Left hindlimb (tissue), 1 donor: ENCODE measurements at regions not wholly inside any gene's neighbourhood (a gene's known extent, or its start where the extent isn't known, plus 50 kb on each side); places are given as distances from the start of the nearest gene placed in this dataset.

Experiments used
- DNase-seq: peaks from one replicate; pipeline ENCODE4 v3.0.0-alpha.2; 2018

- no peak for DNase-seq
Measured at GRCh38 chr1:168782559-168783116, 53.6 kb upstream of the DPT start.

- no peak for DNase-seq
Measured at GRCh38 chr1:168783458-168784210, 54.6 kb upstream of the DPT start.

- no peak for DNase-seq
Measured at GRCh38 chr1:168786476-168787330, 57.7 kb upstream of the DPT start.

GRCh38 chr1:168788258-168788657, 59.3 kb upstream of the DPT start:
- DNase-seq: no peak

GRCh38 chr1:168789501-168789900, 60.5 kb upstream of the DPT start:
- no peak for DNase-seq

- DNase-seq: no peak
Measured at GRCh38 chr1:168792142-168792541, 63.1 kb upstream of the DPT start.

- DNase-seq: no peak
Measured at GRCh38 chr1:168792592-168793125, 63.7 kb upstream of the DPT start.

GRCh38 chr1:168794057-168794456, 65.1 kb upstream of the DPT start:
- no peak for DNase-seq

GRCh38 chr1:168795681-168796080, 66.7 kb upstream of the DPT start:
- no peak for DNase-seq

- no peak for DNase-seq
Measured at GRCh38 chr1:168799927-168800605, 71.1 kb upstream of the DPT start.

GRCh38 chr1:168801032-168801745, 72.2 kb upstream of the DPT start:
- DNase-seq: no peak

GRCh38 chr1:168803806-168804510, 75.0 kb upstream of the DPT start:
- DNase-seq: peak; percentile 38

GRCh38 chr1:168806952-168807351, 77.9 kb upstream of the DPT start:
- DNase-seq: no peak

- no peak for DNase-seq
Measured at GRCh38 chr1:168811176-168811575, 82.2 kb upstream of the DPT start.

- no peak for DNase-seq
Measured at GRCh38 chr1:168819668-168820067, 90.7 kb upstream of the DPT start.

GRCh38 chr1:168821434-168821833, 92.4 kb upstream of the DPT start:
- DNase-seq: no peak

GRCh38 chr1:168822911-168823310, 93.9 kb upstream of the DPT start:
- DNase-seq: no peak

GRCh38 chr1:168823988-168824387, 95.0 kb upstream of the DPT start:
- no peak for DNase-seq

- DNase-seq: no peak
Measured at GRCh38 chr1:168824418-168825065, 95.5 kb upstream of the DPT start.

- no peak for DNase-seq
Measured at GRCh38 chr1:168825129-168825528, 96.1 kb upstream of the DPT start.

GRCh38 chr1:168825820-168826219, 96.8 kb upstream of the DPT start:
- no peak for DNase-seq
